GM10266 (cell line): ENCODE measurements at regions not wholly inside any gene's neighbourhood (a gene's known extent, or its start where the extent isn't known, plus 50 kb on each side); places are given as distances from the start of the nearest gene placed in this dataset.

Experiments used
- DNase-seq: peaks from one replicate; pipeline ENCODE4 v3.0.0; 2012; ENCODE audit errors: extremely low spot score
- TF ChIP-seq, protein P1 (sequence below): IDR thresholded peaks from 2 replicates; pipeline ENCODE4 v1.5.1; 2012; ENCODE audit warnings: mild to moderate bottlenecking, low read depth; ENCODE audit not compliant: control insufficient read depth, insufficient read depth; ENCODE audit errors: missing control alignments

- TF ChIP-seq, protein P1, sequence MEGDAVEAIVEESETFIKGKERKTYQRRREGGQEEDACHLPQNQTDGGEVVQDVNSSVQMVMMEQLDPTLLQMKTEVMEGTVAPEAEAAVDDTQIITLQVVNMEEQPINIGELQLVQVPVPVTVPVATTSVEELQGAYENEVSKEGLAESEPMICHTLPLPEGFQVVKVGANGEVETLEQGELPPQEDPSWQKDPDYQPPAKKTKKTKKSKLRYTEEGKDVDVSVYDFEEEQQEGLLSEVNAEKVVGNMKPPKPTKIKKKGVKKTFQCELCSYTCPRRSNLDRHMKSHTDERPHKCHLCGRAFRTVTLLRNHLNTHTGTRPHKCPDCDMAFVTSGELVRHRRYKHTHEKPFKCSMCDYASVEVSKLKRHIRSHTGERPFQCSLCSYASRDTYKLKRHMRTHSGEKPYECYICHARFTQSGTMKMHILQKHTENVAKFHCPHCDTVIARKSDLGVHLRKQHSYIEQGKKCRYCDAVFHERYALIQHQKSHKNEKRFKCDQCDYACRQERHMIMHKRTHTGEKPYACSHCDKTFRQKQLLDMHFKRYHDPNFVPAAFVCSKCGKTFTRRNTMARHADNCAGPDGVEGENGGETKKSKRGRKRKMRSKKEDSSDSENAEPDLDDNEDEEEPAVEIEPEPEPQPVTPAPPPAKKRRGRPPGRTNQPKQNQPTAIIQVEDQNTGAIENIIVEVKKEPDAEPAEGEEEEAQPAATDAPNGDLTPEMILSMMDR: no peak
- no peak for DNase-seq
These were observed 450.8 kb downstream of the GRXCR1 start for GRCh38 chr4:43343298-43343697.

DNA sequence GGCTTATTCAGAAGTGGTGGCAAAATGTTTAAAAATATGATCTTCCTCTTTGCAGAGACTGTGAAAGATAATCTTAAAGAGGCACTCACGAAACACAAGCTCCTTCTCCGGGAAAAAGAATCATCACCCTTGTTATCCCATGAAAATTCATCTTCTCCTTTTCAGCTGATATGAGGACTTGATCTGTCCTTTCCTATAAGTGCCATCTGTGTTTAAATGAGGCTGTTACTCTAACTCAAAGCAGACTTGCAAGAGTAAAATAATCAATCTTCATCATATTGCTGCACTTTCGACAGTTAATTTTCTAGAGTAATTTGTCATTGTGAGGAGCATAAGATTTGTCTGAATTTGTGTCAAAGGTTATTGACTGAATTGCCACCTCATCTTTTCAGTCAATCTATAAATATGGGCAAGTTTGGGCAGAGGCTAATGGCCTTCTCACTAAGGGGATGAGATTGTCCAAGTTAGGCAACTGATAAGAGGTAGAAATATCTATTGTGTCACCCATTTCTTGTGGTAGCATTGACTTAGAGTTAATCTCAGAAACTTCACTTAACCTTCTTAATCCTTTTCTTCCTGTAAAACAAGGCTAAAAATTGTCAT is 452.9 kb downstream of the GRXCR1 start:
- DNase-seq: no peak
- TF ChIP-seq, protein P1: no peak

GRCh38 chr4:43348591-43348990 is 456.1 kb downstream of the GRXCR1 start:
- DNase-seq: no peak
- TF ChIP-seq, protein P1: no peak

DNA sequence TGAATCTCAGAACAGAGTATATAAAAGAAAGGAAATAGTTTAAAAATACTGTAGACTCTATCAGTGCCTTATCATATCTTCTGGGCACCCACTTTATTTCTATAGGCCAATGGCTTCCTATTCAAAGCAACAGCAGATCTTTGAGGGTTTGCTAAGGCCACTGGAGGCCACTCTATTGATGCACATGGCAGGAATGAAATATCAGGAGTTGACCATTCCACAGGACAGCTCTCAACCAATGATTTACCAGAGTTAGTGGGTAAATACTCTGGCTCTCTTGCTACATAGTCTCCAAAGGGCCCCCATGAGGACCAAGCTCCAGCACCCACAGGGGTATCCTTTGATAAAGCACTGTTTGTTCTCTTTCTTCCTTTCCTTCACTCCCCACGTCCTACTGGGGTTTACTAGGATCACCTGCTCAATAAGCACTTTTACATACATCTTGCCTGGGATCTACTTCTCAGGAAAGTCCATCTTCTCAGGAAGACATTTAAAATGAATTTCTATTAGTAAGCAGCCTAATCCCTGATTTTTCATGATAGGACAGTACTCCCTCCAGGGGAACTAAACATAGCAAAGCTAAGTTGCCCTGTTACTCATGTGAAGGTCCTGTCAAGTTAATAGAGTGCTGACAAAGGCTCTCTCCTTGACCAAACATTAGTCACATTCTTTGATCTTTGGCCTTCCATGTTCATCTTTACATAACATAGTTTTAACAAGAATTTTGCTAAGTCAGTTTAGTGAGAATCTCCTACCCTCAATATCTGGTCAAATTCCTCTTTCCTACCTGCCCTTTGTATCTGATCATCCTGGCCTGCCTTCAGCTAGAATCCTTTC is 459.7 kb downstream of the GRXCR1 start:
- TF ChIP-seq, protein P1: no peak

GRCh38 chr4:43352859-43353258 is 460.3 kb downstream of the GRXCR1 start:
- TF ChIP-seq, protein P1: no peak
- DNase-seq: no peak

More for the DNA sequence above, 459.7 kb downstream of the GRXCR1 start:
- no peak for DNase-seq

DNA sequence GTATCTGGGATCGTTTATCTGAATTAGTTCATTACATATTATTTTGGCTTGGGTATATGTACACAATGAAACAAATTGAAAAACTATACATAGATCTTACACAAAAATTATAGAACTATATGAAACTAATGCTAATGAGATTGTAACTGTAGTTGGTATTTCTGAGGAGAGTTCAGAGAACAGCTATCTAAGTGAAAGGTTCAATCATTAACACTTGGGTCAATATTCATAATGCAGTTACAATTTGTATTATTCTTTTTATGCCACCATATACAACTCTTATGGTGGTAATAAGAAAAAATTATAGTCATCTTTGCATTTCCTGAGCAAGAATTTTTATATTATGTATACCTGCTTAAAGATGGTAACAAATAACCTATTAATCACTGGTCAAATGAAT is 461.0 kb downstream of the GRXCR1 start:
- DNase-seq: no peak
- TF ChIP-seq, protein P1: no peak

DNA sequence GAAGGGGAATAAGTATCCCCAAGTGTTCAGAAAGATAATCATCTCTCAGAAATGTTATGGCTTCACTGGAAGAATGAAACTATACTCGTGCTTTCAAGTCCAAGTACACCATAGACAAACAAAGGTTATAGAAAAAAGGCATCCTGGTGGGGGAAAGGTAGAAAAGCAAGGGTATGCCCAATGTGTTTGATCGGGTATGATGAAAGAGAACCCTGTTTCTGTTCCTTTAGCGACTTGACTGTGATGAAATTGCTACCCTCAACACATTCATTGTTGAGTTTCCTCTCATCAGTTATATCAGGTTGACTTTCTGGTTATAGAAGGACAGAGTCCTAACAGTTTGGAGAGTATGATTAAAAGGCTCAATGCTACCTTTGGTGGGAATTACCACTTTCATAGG is 464.3 kb downstream of the GRXCR1 start:
- TF ChIP-seq, protein P1: no peak

More for the DNA sequence above, 464.3 kb downstream of the GRXCR1 start:
- DNase-seq: no peak
